PC-3 (cell line): ENCODE measurements at regions not wholly inside any gene's neighbourhood (a gene's known extent, or its start where the extent isn't known, plus 50 kb on each side); places are given as distances from the start of the nearest gene placed in this dataset.

Source experiments
- ATAC-seq: fragments of 200-7000 bp; cut with Tn5 transposase; 2 replicates; pipeline ENCODE4 v1.9.1; 2020; ENCODE audit warnings: mild to moderate bottlenecking, moderate library complexity
- BruUV-seq: library from RNA; stranded (reverse); fragments of 400-500 nt; replicated peaks from 2 replicates; lab custom pipeline; 2021; lab: Mats Ljungman, UMichigan
- CTCF ChIA-PET: fragments of 300-600 bp; sonication (Branson Sonifier 250); formaldehyde crosslinking; loops from one replicate; lab custom pipeline; 2022; ENCODE audit warnings: antibody characterized with exemption; lab: Charles Lee
- POLR2A ChIA-PET: fragments of 300-600 bp; sonication (Branson Sonifier 250); formaldehyde crosslinking; loops from one replicate; lab custom pipeline; 2022; ENCODE audit warnings: antibody characterized with exemption; ENCODE audit not compliant: unreplicated experiment; lab: Charles Lee
- DNase-seq: peaks from one replicate; pipeline ENCODE4 v3.0.0-alpha.2; 2015
- H2AFZ ChIP-seq: fragments of 300-600 bp; sonication (generic); 2 replicates; pipeline ENCODE4 v1.6.0; 2016; ENCODE audit warnings: antibody characterized with exemption, low read length
- H3F3A ChIP-seq: fragments of 300-600 bp; sonication (generic); one replicate; pipeline ENCODE4 v1.6.0; 2017; ENCODE audit warnings: antibody characterized with exemption, low read length, control low read depth, mild to moderate bottlenecking; ENCODE audit not compliant: unreplicated experiment
- H3K27ac ChIP-seq: fragments of 300-600 bp; sonication (generic); 2 replicates; pipeline ENCODE4 v1.5.1; 2016; ENCODE audit warnings: mild to moderate bottlenecking, low read length
- H3K27me3 ChIP-seq: fragments of 300-600 bp; sonication (generic); 2 replicates; pipeline ENCODE4 v1.6.1; 2016; ENCODE audit warnings: low read length, mixed read lengths
- H3K36me3 ChIP-seq: fragments of 300-600 bp; sonication (generic); 2 replicates; pipeline ENCODE4 v1.6.1; 2016; ENCODE audit warnings: low read depth, mixed run types, low read length, mixed read lengths
- H3K4me1 ChIP-seq: fragments of 300-600 bp; sonication (generic); 2 replicates; pipeline ENCODE4 v1.5.1; 2016; ENCODE audit warnings: low read length; ENCODE audit not compliant: insufficient read depth
- H3K4me2 ChIP-seq: fragments of 300-600 bp; sonication (generic); 2 replicates; pipeline ENCODE4 v1.6.0; 2016; ENCODE audit warnings: low read length
- H3K4me3 ChIP-seq: fragments of 300-600 bp; sonication (generic); 2 replicates; pipeline ENCODE4 v1.5.1; 2016; ENCODE audit warnings: mild to moderate bottlenecking, low read length, mixed read lengths
- H3K79me2 ChIP-seq: fragments of 300-600 bp; sonication (generic); 2 replicates; pipeline ENCODE4 v1.6.1; 2017; ENCODE audit warnings: low read length, mixed read lengths
- H3K9ac ChIP-seq: fragments of 300-600 bp; sonication (generic); 2 replicates; pipeline ENCODE4 v1.6.0; 2016; ENCODE audit warnings: mild to moderate bottlenecking, low read length
- H3K9me2 ChIP-seq: fragments of 300-600 bp; sonication (generic); replicated peaks from 2 replicates; pipeline ENCODE4 v1.6.1; 2016; ENCODE audit warnings: mixed run types, low read length, mixed read lengths
- H3K9me3 ChIP-seq: fragments of 300-600 bp; sonication (generic); 2 replicates; pipeline ENCODE4 v1.6.1; 2016; ENCODE audit warnings: low read length, mixed read lengths
- H4K20me1 ChIP-seq: fragments of 300-600 bp; sonication (generic); 2 replicates; pipeline ENCODE4 v1.6.1; 2016; ENCODE audit warnings: low read length, mixed read lengths
- EZH2 ChIP-seq: fragments of 300-600 bp; sonication (generic); IDR thresholded peaks from one replicate; pipeline ENCODE4 v1.6.1; 2017; ENCODE audit warnings: antibody characterized with exemption, mild to moderate bottlenecking, low read length; ENCODE audit not compliant: unreplicated experiment
- EZH2phosphoT487 ChIP-seq: fragments of 300-600 bp; sonication (generic); IDR thresholded peaks from 2 replicates; pipeline ENCODE4 v1.6.1; 2018; ENCODE audit warnings: mild to moderate bottlenecking, antibody characterized with exemption, low read length, borderline replicate concordance
- intact Hi-C: fragments of 100-400 bp; cut with micrococcal nuclease; formaldehyde crosslinking; loops from 2 replicates; pipeline ENCODE4 v1.9.0; 2023
- TF ChIP-seq, protein P1 (sequence below): fragments of 300-600 bp; sonication (generic); conservative IDR thresholded peaks from 2 replicates; pipeline ENCODE4 v1.5.1; 2017; ENCODE audit warnings: antibody characterized with exemption, low read depth, mild to moderate bottlenecking, low read length

DNA sequence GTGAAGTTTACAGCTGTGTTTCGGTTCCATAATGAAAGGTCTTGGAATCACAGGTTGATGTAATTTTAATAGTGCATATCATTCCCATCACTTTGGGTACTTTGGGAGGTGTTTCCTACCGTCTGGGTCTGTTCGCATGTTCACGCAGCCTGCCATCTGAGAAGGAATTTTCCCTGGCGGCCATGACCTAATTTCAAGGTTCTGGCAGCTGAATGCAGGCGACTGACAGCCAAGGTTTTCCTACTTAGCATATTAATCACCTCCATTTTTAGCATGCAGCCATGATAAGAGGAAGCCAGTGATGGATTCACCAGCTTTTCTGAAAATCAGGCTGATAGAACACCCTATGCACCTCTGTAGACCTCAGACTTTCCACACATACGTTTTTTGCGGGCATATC, 319.1 kb upstream of the TMEM229A start:
- Histone ChIP-seq H3K79me2 (no peaks in the 10 kb centered on the region), H3K27ac (no peak overlapping the region), H3F3A (no peaks in the 10 kb centered on the region), H3K9ac (no peak overlapping the region), H3K36me3 (no peaks in the 10 kb centered on the region), H4K20me1 (no peaks in the 10 kb centered on the region), H3K4me3 (no peak overlapping the region), H3K9me2 (no peaks in the 10 kb centered on the region), H3K4me2 (no peak overlapping the region), H3K4me1 (no peaks in the 10 kb centered on the region), H3K9me3 (no peaks in the 10 kb centered on the region), H2AFZ (no peak overlapping the region), H3K27me3 (no peaks in the 10 kb centered on the region)
- TF ChIP-seq EZH2phosphoT487: no peak
- TF ChIP-seq, protein P1, sequence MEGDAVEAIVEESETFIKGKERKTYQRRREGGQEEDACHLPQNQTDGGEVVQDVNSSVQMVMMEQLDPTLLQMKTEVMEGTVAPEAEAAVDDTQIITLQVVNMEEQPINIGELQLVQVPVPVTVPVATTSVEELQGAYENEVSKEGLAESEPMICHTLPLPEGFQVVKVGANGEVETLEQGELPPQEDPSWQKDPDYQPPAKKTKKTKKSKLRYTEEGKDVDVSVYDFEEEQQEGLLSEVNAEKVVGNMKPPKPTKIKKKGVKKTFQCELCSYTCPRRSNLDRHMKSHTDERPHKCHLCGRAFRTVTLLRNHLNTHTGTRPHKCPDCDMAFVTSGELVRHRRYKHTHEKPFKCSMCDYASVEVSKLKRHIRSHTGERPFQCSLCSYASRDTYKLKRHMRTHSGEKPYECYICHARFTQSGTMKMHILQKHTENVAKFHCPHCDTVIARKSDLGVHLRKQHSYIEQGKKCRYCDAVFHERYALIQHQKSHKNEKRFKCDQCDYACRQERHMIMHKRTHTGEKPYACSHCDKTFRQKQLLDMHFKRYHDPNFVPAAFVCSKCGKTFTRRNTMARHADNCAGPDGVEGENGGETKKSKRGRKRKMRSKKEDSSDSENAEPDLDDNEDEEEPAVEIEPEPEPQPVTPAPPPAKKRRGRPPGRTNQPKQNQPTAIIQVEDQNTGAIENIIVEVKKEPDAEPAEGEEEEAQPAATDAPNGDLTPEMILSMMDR: no peak
- ChIA-PET POLR2A (no interaction called here), CTCF (no interaction called here)
- ATAC-seq: no peak
- BruUV-seq: no TSS peak
- DNase-seq: no peak
- intact Hi-C loops: no loop called here

DNA sequence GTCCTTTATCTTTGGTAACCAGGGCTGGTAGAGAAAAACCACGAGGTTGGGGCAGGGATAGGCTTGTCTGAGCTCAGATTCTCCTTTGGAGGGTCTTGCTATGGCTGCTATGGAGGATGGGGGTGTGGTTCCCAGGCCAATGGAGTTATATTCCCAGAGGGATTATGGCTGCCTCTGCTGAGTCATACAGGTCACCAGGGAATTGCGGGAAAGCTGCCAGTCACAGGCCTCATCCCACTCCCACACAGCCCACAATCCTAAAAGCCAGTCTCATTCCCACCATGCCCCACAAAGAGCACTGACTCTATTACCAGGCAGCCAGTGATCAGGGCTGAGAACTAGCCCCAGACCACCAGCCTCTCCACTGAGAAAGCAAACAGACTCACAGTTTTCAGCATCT, 316.6 kb upstream of the TMEM229A start:
- Histone ChIP-seq H3K79me2 (no peaks in the 10 kb centered on the region), H3K27ac (no peak overlapping the region), H3K9me2 (no peaks in the 10 kb centered on the region), H4K20me1 (no peaks in the 10 kb centered on the region), H3K4me2 (no peak overlapping the region), H3K36me3 (no peaks in the 10 kb centered on the region), H3K9ac (no peak overlapping the region), H3K27me3 (no peaks in the 10 kb centered on the region), H3K9me3 (no peaks in the 10 kb centered on the region), H3K4me3 (no peak overlapping the region), H3K4me1 (no peaks in the 10 kb centered on the region), H2AFZ (no peak overlapping the region), H3F3A (no peaks in the 10 kb centered on the region)
- CTCF ChIA-PET: no interaction called here
- ATAC-seq (no peak), DNase-seq (no peak)
- intact Hi-C loops: no loop called here
- TF ChIP-seq EZH2phosphoT487 (no peak), EZH2 (no peak)
- TF ChIP-seq, protein P1: no peak
- no TSS peak for BruUV-seq
- POLR2A ChIA-PET: no interaction called here

DNA sequence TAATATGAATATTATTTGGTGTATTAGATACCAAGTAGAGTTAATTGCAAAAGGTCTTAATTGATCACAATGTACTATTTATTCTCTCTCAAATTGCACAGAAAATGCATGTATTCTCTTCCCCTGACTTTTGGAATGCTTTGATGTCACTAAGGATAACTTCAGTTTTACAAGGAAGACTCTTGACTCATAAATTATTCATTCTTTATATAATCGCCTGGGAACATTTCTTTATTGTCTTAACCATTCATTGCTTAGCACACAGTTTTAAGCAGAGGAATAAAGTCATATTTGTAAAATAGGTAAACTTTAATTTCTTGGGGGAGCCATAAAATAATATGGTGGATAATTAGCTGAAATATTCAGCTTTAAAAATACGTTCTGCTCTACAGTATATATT, 306.0 kb upstream of the TMEM229A start:
- Histone ChIP-seq H2AFZ (no peak overlapping the region), H3K27me3 (no peaks in the 10 kb centered on the region), H3K9me3 (no peaks in the 10 kb centered on the region), H3K27ac (peak overlapping the region; percentile 72), H3K4me1 (peaks cover 16% of the 10 kb centered on the region), H3K36me3 (no peaks in the 10 kb centered on the region), H3K79me2 (no peaks in the 10 kb centered on the region), H3K4me3 (no peak overlapping the region), H3K9me2 (no peaks in the 10 kb centered on the region), H3K9ac (peak overlapping the region; percentile 38), H4K20me1 (no peaks in the 10 kb centered on the region), H3F3A (no peaks in the 10 kb centered on the region), H3K4me2 (peak overlapping the region; percentile 21)
- intact Hi-C loops: loop anchor here (1.0 to 5.0 kb wide), 3 partner anchors 20 to 383 kb away; no protein-coding TSS in a partner anchor
- POLR2A ChIA-PET: interaction anchor here (0.5 kb wide), 1 partner anchor 168 kb away, joined by 4 read pairs; no protein-coding TSS in a partner anchor
- CTCF ChIA-PET: no interaction called here
- TF ChIP-seq, protein P1: no peak
- no peak for TF ChIP-seq EZH2phosphoT487
- no peak for TF ChIP-seq EZH2
- DNase-seq: peak; percentile 73
- no TSS peak for BruUV-seq
- ATAC-seq: peak; percentile 96
